Neural cell (in vitro differentiated cells): ENCODE measurements at regions not wholly inside any gene's neighbourhood (a gene's known extent, or its start where the extent isn't known, plus 50 kb on each side); places are given as distances from the start of the nearest gene placed in this dataset.

Source experiments
- EP300 ChIP-seq: fragments of 450-650 bp; conservative IDR thresholded peaks from 2 replicates; pipeline ENCODE4 v1.6.1; 2014; ENCODE audit warnings: antibody characterized with exemption, mild to moderate bottlenecking, moderate library complexity; ENCODE audit not compliant: poor library complexity, severe bottlenecking
- POLR2AphosphoS5 ChIP-seq: IDR thresholded peaks from 2 replicates; pipeline ENCODE4 v1.6.1; 2012
- RAD21 ChIP-seq: fragments of 450-650 bp; conservative IDR thresholded peaks from 2 replicates; pipeline ENCODE4 v1.6.1; 2014; ENCODE audit warnings: antibody characterized with exemption, mild to moderate bottlenecking, moderate library complexity
- TF ChIP-seq, protein P1 (sequence below): fragments of 450-650 bp; IDR thresholded peaks from 2 replicates; pipeline ENCODE4 v1.5.1; 2014; ENCODE audit warnings: antibody characterized with exemption, mild to moderate bottlenecking, moderate library complexity; ENCODE audit not compliant: poor library complexity, severe bottlenecking

DNA sequence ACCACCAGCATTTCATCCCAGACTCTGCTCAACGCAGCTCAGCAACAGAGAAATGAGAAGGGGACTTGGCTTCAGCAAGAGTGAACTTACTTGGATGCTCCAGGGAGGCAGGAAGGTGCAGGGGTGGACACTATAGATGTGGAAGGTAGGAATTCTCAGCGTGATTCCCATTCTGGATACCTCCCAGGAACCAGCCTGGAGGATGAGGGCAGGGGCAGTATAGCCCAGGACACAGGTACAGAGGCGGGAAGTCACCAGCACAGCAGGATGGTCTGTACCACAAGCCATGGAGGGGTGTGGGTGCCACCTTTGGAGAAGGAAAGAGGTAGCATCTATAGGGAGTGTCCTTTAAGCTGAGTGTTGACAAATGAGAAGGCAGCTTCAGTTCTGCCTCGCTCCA lies 1275.2 kb downstream of the TBC1D22A start:
- TF ChIP-seq EP300, result no peak
- no peak for TF ChIP-seq RAD21
- TF ChIP-seq POLR2AphosphoS5, result no peak
- TF ChIP-seq, protein P1, sequence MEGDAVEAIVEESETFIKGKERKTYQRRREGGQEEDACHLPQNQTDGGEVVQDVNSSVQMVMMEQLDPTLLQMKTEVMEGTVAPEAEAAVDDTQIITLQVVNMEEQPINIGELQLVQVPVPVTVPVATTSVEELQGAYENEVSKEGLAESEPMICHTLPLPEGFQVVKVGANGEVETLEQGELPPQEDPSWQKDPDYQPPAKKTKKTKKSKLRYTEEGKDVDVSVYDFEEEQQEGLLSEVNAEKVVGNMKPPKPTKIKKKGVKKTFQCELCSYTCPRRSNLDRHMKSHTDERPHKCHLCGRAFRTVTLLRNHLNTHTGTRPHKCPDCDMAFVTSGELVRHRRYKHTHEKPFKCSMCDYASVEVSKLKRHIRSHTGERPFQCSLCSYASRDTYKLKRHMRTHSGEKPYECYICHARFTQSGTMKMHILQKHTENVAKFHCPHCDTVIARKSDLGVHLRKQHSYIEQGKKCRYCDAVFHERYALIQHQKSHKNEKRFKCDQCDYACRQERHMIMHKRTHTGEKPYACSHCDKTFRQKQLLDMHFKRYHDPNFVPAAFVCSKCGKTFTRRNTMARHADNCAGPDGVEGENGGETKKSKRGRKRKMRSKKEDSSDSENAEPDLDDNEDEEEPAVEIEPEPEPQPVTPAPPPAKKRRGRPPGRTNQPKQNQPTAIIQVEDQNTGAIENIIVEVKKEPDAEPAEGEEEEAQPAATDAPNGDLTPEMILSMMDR, result no peak
